Heart right ventricle (tissue), 16 donors: ENCODE measurements at regions not wholly inside any gene's neighbourhood (a gene's known extent, or its start where the extent isn't known, plus 50 kb on each side); places are given as distances from the start of the nearest gene placed in this dataset.

Experiments used
- ATAC-seq, 8 donors: fragments of 200-7000 bp; cut with Tn5 transposase; one replicate each; pipeline ENCODE4 v1.9.1; 2020; ENCODE audit warnings: mild to moderate bottlenecking in 8 of 8, moderate library complexity in 8 of 8, moderate number of reproducible peaks in 1 of 8
- DNase-seq, 2 donors: peaks; one replicate each; pipeline ENCODE4 v3.0.0-alpha.2; 2020
- H3K27ac ChIP-seq, 10 donors: fragments of 200-600 bp; sonication (generic) in 2 of 10; one replicate each; pipeline versions ENCODE4 v1.5.0 to v1.8.0; 2020 to 2022; ENCODE audit warnings: mild to moderate bottlenecking in 3 of 10
- H3K27me3 ChIP-seq, 7 donors: fragments of 200-600 bp; one replicate each; pipeline ENCODE4 v1.8.0; 2021 to 2022; ENCODE audit warnings: mild to moderate bottlenecking in 2 of 7
- H3K36me3 ChIP-seq, 9 donors: fragments of 200-600 bp; sonication (generic) in 1 of 9; one replicate each; pipeline versions ENCODE4 v1.5.0 to v1.8.0; 2020 to 2022; ENCODE audit warnings: mild to moderate bottlenecking in 2 of 9
- H3K4me1 ChIP-seq, 9 donors: fragments of 200-600 bp; sonication (generic) in 1 of 9; one replicate each; pipeline versions ENCODE4 v1.5.0 to v1.8.0; 2020 to 2022; ENCODE audit warnings: mild to moderate bottlenecking in 4 of 9
- H3K4me3 ChIP-seq, 10 donors: fragments of 200-600 bp; sonication (generic) in 2 of 10; one replicate each; pipeline versions ENCODE4 v1.5.0 to v1.8.0; 2020 to 2022; ENCODE audit warnings: mild to moderate bottlenecking in 7 of 10, moderate library complexity in 2 of 10
- H3K9me3 ChIP-seq, 11 donors: fragments of 200-600 bp in 10 of 11; sonication (generic) in 2 of 11; one replicate each; pipeline versions ENCODE4 v1.5.0 to v1.8.0; 2013 to 2022; ENCODE audit warnings: mild to moderate bottlenecking in 2 of 11, control low read depth in 1 of 11, moderate library complexity in 1 of 11
- CTCF ChIP-seq, 9 donors: fragments of 200-600 bp; sonication (generic) in 2 of 9; IDR thresholded peaks; one replicate each; pipeline versions ENCODE4 v1.5.0 to v1.8.0; 2021 to 2022; ENCODE audit warnings: antibody characterized with exemption in 9 of 9, mild to moderate bottlenecking in 5 of 9, moderate library complexity in 1 of 9
- WGBS, 2 donors: extraction: QIAGEN DNeasy Blood & Tissue Kit; methylation state at CpG; one replicate each; pipeline ENCODE4 v1.1.7; 2013; ENCODE audit warnings: inconsistent platforms in 1 of 2; 5-methylcytosine and 5-hydroxymethylcytosine counted together
- intact Hi-C, 10 donors: fragments of 100-400 bp; cut with DNase I; formaldehyde crosslinking; loops; one replicate each; pipeline versions ENCODE4 v1.11.1 to v1.14.2; 2022
- donor health status: Arrhythmogenic right ventricular cardiomyopathy.
- donor health status: ischemic (EF 13 %, LVEDD 7.1; RV severe dilation, severe dysfunction).
- donor health status: healthy with polysubstance abuse.
- donor health status: DM: no; HTN: yes; CAD: no.
- donor health status: DM: no; HTN: no; CAD: no.
- donor health status: ischemic (EF 25% LVEDD 6.9; RV normal size, moderate dysfunction).
- donor health status: ischemic (EF 25% LVEDD 5.7; RV mildly dilated, moderate dysfunction).
- donor health status: healthy.
- donor health status: DM: yes; HTN: yes; CAD: no.
- donor health status: Ischemic cardiomyopathy.
- donor health status: ischemic (EF 35%, LVEDD 5.7; RV mildly dilated, moderate dysfunction).
- donor health status: nonischemic (EF 11% LVEDD 7.7; RV severe dilation, severe dysfunction).
- donor health status: DM: yes; HTN: yes; CAD: no.
- donor health status: PGD.
- donor health status: ischemic (EF 29% LVEDD 5.4; RV normal size, mild dysfunction).
- donor health status: nonischemic (EF 23%, LVEDD 6.1; RV moderate dilation, normal function).

- ATAC-seq (no peak), DNase-seq (no peak)
- no peaks in the 10 kb centered on the region for H3K4me1 ChIP-seq
- WGBS, 2 donors: 64 to 68% methylated on average over 3 of the region's 3 CpGs
- H3K4me3 ChIP-seq: no peak overlapping the region
- no peak overlapping the region for H3K27ac ChIP-seq
- H3K9me3 ChIP-seq: no peaks in the 10 kb centered on the region
- no peak for TF ChIP-seq CTCF (IDR thresholded peaks at IDR 0.05)
- intact Hi-C loops: no loop called here
- H3K36me3 ChIP-seq: no peaks in the 10 kb centered on the region
- peaks cover 0 to 9% (median 0%) of the 10 kb centered on the region in 7 donors for H3K27me3 ChIP-seq
Observed at GRCh38 chr9:3698076-3698475, 172.3 kb upstream of the RFX3 start.

- no peak for DNase-seq
- no peak for TF ChIP-seq CTCF (IDR thresholded peaks at IDR 0.05)
- no peak overlapping the region for H3K27ac ChIP-seq
- intact Hi-C loops: no loop called here
- no peaks in the 10 kb centered on the region for H3K36me3 ChIP-seq
- H3K4me1 ChIP-seq: no peaks in the 10 kb centered on the region
- WGBS, 2 donors: 34 to 44% methylated on average over 2 of the region's 2 CpGs
- ATAC-seq: no peak
- H3K9me3 ChIP-seq: no peaks in the 10 kb centered on the region
- no peak overlapping the region for H3K4me3 ChIP-seq
- H3K27me3 ChIP-seq: peaks cover 0 to 6% (median 0%) of the 10 kb centered on the region in 7 donors
Observed at GRCh38 chr9:3696368-3696767, 170.6 kb upstream of the RFX3 start.

GRCh38 chr9:3692606-3693005 is 166.8 kb upstream of the RFX3 start:
- no peak overlapping the region for H3K27ac ChIP-seq
- no peaks in the 10 kb centered on the region for H3K36me3 ChIP-seq
- peaks cover 0 to 4% (median 0%) of the 10 kb centered on the region in 7 donors for H3K27me3 ChIP-seq
- no peaks in the 10 kb centered on the region for H3K9me3 ChIP-seq
- TF ChIP-seq CTCF (IDR thresholded peaks at IDR 0.05): no peak
- DNase-seq (no peak), ATAC-seq (no peak)
- intact Hi-C loops: no loop called here
- whole genome bisulfite sequencing, 2 donors: 96 to 100% methylated on average over 1 of the region's 1 CpG
- no peak overlapping the region for H3K4me3 ChIP-seq
- no peaks in the 10 kb centered on the region for H3K4me1 ChIP-seq

- ATAC-seq: no peak
Observed at GRCh38 chr9:3689555-3689954, 163.8 kb upstream of the RFX3 start.

More at GRCh38 chr9:3689555-3689954, 163.8 kb upstream of the RFX3 start:
- WGBS, 2 donors: 82 to 95% methylated on average over 4 of the region's 4 CpGs
- H3K27ac ChIP-seq: no peak overlapping the region
- no peak overlapping the region for H3K4me3 ChIP-seq
- DNase-seq: no peak
- no peaks in the 10 kb centered on the region for H3K9me3 ChIP-seq
- no peaks in the 10 kb centered on the region for H3K27me3 ChIP-seq
- intact Hi-C loops: no loop called here
- no peak for TF ChIP-seq CTCF (IDR thresholded peaks at IDR 0.05)
- H3K4me1 ChIP-seq: no peaks in the 10 kb centered on the region
- no peaks in the 10 kb centered on the region for H3K36me3 ChIP-seq
